HG02852 (cell line): ENCODE measurements at regions not wholly inside any gene's neighbourhood (a gene's known extent, or its start where the extent isn't known, plus 50 kb on each side); places are given as distances from the start of the nearest gene placed in this dataset.
A peak's percentile ranks its signal among the peaks of the same experiment; 100 is the strongest.

Experiments used
- ATAC-seq: cut with Tn5 transposase; IDR thresholded peaks from one replicate; pipeline ENCODE4 v1.9.1; 2021; ENCODE audit warnings: mild to moderate bottlenecking, moderate library complexity; ENCODE audit not compliant: unreplicated experiment

DNA sequence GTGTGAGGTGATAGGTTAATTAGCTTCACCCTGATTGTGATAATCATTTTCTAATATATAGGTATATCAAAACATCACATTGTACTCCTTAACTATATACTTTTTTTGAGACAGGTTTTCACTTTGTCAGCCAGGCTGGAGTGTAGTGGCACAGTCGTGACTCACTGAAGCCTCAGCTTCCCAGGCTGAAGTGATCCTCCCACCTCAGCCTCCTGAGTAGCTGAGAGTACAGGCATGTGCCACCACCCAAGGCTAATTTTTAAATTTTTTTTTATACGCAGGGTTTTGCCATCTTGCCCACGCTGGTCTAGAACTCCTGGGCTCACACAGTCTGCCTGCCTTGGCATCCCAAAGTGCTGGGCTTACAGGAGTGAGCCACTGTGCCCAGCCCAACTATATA, 455.3 kb upstream of the MAF start:
- no peak for ATAC-seq

DNA sequence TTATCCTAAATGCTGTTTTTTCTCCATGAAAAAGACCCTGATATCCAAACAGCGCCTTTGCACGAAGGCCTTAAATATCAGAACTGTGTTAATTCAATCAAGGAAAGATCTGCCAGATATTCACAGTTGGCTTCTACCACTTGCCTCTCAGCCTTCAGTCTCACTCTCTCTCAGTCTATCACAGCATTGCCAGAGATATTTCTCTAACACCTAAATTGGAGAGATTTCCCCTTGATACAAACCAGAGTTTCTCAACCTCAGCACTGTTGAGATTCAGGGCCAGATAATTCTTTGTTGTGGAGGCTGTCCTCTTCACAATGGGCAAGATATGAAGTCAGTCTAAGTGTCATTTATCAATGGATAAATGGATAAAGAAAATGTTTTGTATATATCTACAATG, 454.1 kb upstream of the MAF start:
- no peak for ATAC-seq

DNA sequence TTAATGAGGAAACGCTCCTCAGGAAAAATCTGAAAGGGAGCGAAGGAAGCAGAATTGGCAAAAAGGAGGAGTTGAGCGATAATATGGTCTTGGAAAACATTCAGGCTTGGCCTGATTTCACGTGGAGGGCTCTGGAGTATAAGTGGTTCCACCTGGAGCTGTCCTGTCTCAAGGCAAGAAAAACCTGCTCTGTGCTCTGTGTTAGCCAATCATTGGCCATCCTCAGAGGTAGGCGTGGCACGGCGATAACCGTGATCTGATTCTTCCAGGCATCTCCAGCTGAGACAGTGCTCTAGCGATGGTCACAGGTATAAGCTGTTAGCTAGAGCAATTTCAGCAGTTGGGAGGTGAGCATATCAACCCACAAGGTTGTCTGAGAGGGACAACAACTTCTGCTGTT, 450.5 kb upstream of the MAF start:
- ATAC-seq, result no peak

DNA sequence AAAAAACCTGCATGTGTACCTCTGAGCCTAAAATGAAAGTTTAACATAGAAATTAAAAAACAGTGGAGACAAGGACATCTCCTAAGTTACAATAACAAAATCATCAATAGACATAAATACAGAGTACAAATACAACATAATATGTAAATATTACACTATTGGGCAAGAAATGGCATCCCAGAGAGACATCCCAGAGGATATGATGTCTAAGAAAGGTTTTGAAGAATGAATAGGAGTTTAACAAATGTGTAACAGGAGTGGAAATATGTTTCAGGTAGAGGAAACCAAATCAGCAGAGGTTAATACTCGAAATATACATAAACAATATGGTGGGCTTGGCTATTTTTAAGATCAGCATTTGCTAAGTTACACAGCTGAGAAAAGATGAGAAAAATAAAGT, 447.7 kb upstream of the MAF start:
- ATAC-seq, result no peak

DNA sequence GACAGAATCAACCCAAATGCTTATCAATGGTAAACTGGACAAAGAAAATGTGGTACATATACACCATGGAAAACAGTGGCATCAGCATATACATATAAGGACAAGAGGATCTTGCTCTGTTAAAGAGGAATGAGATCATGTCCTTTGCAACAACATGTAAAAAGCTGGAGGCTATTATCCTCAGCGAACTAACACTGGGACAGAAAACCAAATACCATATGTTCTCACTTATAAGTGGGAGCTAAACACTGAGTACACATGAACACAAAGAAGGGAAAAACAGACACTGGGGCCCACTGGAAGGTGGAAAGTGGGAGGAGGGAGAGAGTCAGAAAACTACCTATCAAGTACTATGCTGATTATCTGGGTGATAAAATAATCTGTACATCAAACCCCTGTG, 447.3 kb upstream of the MAF start:
- no peak for ATAC-seq

DNA sequence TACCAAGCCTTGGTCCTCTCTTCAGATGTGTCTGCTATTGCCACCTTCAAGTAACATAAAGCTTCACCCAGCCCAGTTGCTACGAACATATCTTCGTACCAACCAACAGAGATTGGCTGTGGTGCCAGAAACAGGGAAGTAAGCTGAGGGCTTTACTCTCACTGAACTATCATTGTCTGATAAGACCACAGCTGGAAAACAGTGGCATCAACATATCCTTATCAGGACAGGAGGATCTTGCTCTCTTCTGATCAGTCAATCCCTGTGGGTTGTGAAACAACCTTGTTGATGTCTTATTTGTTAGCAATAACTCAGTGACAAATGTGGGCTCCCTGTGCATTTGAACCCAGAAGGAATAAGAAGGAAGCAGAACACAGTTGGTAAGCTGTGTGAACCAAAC, 446.3 kb upstream of the MAF start:
- ATAC-seq, result no peak

DNA sequence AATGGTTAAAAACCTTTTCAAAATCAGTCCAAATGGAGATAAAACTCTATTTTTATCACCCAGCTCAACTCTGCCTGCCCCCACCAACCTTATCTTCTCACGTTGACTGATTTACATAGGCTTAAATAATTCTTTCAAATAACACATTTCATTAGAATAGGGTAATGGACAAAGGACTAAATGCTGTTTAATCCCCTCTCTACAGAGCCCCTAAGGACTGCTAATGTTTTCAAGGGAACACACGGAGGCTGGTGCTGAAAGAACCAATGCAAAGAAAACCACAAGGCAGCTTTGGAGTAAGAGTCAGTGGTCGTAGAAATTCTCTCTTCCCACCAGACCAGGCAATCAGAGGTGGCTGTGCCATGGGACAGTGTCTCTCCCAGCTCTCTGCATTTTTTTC, 445.7 kb upstream of the MAF start:
- ATAC-seq, result no peak

DNA sequence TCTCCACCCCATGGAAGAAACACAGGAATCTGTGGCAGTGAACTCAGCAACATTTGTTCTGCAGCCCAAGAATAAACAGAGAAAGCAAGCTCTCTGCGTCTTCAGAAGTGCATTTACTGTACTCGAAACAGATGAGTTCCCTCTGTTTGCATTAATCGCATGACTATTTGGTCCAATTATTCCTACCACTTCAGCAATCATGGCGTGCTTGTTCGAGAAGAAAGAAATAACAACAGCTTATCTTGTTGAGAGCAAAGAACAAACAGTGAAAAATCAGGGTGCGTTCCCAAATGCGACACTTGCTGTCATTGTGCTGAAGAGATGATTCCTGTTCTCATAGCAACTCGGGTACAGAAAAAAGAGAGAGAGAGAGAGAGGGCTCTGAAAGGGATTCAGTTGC, 445.3 kb upstream of the MAF start:
- no peak for ATAC-seq

DNA sequence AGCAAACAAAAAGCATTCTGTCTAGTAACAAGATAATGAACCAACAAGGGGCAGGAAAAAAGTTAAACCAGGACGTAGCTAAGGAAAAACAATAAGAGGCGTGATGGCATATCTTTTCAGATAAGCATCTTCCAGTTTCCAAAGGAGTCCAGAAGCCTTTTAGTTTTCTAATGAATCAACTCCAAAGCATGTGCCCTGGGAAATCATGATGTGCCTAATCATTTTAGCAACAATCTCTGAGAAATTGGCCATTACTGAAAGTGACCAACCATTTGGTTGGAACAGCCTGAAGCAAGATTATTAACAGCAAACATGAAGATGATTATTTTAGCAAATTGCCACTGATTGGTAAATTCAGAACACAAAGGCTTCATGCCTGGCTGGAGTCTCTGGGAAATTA, 440.9 kb upstream of the MAF start:
- ATAC-seq, result no peak

DNA sequence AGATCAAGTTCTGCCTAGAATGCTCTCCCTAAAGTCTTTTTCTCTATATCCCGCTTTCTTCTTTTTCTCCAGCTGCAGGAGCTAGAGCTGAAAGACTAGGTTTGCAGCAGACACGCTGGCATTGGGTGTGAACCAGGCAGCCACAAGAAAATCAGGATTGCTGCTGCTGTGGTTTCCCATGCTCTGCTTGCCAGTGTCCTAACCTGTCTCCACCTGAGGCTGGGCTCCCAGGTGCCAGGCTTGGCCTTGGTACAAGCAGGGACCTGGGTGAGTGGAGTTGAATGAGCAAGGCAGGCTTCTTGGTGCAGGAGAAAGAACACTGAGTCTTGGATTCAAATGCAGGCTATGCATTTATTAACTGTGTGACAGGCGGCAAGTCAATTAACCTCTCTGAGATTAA, 440.3 kb upstream of the MAF start:
- ATAC-seq, result no peak

DNA sequence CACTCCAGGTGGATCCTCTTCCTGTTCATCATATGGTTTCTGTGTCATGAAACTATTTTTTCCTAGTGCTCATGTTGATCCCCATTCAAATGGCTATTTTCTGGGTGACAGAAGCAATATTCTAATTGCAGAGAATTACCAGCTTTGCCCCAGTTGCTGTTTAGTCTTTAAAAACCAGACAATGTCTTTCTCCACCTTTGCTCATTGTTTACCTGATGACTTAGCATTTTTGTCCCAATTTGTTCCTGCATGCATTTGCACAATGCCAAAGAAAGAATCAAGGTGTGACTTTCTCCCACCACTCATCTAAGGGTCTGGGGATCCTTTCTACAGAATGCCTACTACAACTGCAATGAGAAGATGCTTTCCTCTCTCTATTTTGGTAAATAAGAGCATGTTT, 439.9 kb upstream of the MAF start:
- no peak for ATAC-seq

DNA sequence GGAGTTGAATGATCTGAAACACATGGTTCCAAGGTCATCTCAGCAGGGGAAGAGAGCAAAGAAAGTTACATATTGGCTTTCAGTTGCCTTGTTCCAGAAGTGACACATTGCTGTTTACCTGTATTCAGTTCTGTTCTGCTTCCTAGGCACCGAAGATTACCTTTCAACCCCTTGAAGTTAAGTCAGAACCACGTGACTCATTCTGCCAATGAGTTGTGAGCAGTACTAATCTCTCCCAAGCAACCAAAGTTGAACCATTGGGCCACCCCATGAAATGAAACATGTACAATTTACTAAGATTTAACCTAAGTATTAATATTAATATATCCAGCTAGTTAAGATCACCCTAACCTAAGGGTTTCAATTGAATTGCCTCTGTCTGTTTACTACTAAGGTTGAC, 439.2 kb upstream of the MAF start:
- ATAC-seq, result no peak

DNA sequence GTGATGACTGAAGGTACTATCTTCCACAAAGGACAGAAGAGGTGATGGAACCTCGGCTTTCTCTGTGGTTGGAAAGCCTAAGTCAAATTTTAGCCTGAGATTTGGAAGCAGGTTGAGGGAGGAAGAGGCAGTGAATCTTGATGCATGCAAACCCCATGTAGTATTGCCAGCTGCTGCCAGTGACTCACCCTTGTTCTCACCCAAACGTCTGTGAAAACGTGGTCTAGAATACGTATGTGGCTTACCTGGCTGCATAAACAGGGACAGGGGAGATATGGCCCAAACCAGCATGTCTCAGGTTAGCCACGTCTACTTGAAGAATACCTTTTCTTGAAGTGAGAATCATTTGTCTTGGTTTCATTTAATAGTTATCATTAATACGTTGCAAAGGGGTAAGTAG, 438.0 kb upstream of the MAF start:
- no peak for ATAC-seq

DNA sequence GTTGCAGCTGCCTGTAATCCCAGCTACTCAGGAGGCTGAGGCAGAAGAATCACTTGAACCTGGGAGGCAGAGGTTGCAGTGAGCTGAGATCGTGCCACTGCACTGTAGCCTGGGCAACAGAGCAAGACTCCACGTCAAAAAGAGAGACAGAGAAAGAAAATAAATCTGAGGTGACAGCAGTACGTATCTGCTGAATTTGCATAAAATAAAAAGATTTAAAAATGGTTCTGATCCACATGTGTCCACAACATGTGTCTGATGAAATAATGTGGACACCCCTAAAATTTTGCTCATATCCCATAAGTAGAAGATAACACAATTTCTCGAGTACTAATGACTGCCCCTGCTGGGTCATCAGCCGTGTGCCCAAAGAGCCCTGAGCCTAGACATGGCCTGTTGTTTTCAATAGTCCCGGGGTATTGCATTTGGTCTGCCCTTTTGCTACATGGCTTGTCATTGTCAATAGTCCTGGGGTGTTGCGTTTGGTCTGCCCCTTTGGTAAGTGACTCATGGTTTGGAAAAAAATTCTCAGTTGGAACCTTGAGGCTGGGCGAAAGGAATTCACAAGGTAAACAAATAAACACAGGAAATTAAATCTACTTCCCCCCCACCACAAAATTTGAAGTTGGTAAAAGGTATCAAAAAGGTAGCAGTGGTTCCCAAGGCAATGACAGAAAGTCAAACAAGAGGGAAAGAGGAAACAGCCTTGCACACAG, 434.6 kb upstream of the MAF start:
- ATAC-seq, result no peak

DNA sequence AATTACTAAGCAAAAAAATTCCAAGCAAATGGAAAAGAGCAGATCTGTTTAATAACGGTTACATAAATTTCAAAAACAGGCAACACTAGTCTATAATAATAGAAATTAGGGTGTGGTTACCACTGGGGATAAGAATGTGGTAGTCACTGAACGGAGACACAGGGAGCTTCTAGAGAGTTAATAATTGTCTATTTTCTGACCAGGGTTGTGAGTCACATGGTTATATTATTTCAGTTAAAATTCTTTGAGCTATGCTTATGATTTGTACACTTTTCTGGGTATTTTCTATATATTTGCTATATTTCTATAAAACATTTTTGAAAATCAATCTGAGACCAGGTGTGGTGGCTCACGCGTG, 433.9 kb upstream of the MAF start:
- ATAC-seq, result no peak

DNA sequence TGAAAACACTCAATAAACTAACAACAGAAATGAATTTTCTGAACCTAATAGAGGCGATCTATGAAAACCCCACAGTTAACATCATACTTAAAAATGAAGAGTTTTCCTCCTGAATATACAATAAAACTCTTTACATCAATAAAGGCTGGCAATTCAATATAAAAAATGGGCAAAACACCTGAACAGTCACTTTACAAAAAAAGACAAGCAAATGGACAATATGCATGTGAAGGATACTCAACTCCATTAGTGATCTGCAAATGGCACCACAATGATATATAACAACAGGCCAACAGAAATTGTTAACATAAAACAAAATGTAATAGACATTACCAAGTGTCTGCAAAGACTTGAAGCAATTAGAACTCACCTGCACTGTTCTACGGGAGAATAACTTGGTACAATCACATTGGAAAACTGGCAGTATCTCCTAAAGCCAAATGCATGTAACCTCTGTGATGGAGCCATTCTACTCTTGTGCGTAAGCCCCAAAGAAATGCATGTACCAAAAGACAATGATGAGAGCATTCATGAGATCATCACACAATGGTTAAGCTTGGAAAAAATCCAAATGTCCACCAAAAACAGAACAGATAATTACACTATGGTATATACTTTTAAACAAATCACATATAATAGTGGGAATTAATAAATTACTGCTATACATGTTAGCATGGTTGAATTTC, 433.4 kb upstream of the MAF start:
- ATAC-seq, result no peak

DNA sequence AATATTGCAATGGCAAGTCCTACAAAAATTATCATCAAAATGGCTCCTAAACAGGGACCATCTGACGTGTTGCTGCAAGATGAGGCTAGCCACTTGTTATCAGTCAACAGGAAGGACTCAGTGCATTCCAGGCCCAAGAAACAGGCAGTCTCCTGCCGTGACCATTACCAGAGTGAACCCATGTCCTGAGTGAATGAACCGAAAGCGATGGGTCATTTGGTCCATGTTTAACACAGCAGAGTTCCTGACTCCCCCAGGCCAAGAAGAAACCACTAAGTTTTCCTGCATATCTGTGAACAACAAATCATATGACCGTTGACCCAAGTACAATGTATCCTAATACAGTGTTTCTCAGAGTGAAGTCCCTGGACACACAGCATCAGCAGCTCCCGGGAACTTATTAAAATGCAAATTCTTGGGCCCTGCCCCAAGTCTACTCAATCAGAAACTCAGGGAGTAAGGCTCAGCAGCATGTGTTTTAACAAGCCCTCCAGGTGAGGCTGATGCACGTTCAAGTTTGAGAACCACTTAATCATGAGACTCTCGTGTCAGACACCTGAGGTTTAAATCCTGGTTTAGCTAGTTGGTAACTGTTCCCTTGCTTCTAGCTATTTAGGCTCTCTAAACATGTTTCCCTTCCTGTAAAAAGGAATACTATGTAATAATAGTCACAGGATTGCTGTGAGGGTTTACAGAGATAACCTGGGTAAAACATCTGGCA, 429.4 kb upstream of the MAF start:
- no peak for ATAC-seq

DNA sequence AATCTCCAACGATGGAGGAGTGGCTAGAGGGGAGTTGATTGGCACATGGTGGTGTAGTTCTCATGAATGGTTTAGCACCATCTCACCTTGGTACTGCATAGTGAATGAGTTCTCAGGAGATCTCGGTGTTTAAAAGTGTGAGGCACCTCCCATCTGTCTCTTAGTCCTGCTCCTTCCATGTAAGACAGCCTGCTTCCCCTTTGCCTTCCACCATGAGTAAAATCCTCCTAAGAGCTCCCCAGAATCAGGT, 428.8 kb upstream of the MAF start:
- ATAC-seq, result no peak

DNA sequence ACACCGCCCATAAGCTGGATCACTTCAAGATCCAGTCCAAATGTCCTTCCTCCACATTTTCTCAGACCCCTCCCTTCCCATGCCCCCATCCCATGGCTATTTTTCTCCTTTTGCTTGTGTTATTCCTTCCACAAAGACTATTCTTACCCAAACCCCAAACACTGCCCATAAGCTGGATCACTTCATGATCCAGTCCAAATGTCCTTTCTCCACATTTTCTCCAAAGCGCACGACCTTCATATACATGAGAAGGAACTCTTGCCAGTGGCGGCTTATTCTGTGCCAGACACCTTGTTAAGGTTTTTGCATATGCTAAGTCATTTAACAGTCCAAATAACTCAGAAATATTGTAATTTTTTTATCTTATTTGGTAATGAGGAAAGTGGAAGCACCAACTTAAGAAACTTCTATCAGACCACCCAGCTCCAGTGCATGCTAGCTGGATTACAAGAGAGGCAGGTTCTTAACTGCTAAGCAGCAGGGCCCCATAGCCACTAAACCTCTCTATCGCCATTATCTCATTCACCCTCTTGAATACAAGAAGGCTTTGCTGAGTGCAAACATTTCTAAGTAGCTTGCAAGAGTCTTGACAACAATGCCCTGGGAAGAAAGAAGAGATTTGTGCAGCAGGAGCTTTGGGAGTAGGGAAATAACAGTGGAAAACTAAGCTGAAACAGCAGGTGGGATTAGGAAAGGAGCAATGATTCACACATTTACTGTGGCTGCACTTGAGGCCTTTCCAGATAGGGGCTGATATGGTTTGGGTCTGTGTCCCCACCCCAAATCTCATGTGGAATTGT, 428.2 kb upstream of the MAF start:
- ATAC-seq, result no peak

DNA sequence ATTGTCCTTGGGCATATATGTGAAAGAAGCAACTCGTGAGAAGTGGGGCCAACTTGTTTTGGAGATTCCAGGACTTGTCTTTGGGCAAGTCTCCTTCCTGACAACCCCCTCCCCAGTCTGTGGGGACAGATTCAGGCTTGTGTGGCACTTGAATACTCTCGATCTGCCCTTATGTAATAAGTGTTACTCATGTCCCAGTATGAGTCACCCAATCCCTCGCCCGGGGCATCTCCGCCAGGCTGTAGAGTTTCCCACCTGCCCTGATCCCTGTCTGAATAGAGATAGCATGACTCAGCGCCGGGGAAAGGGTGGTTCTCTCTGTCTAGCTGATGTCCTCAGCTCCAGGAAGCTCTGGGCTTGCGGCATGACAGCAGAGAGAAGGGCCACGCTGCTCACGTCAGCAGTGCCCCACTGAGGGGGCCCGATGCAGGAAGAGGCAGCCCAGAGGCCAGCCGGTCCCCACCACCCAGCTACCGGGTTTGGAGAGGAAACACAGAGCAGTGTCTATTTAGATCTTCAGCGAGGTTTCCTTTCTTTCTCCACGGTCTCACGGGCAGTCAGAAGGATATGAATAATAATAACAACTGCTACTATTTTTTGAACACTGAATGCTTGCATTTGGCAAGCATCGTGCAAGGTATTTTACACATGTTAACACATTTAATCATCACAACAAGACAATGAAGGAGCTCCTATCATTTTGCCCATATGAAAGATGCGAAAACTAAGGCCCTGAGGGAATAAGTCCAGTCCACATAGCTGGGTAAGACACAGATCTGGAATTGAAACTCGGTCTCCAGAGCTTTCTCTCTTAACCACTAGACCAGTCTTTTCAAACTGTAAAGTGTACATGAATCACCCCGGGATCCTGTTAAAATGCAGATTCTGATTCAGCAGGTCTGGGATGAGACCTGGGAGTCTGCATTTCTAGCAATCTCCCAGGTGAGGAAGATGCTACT, 426.7 kb upstream of the MAF start:
- ATAC-seq, result peak; percentile 59

DNA sequence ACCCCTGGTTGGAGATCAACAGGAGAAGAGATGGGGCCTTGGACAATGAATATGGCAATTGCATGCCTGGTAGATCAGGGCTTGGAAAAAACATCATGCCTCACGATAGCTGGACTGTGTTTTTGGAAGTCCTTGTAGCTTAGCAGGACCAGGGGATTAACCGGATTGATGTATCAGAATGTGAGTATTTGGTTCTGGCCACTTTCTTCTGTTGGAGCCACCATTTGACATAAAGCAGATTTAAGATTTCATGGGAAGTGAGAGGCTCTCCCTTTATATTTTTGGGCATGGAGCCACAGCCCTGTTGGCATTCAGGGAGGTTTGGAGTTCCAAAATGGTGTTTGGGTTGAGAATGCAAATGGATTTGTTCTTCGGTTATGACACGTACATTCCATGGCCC, 424.7 kb upstream of the MAF start:
- ATAC-seq, result no peak
